ENCODE measurements at regions not wholly inside any gene's neighbourhood (a gene's known extent, or its start where the extent isn't known, plus 50 kb on each side); places are given as distances from the start of the nearest gene placed in this dataset.

GRCh38 chr18:22260208-22260820, 90.9 kb downstream of the GATA6 start:
- Histone ChIP-seq H3K27ac (no peak overlapping the region), H3K27me3 (replicated peaks) (no peaks in the 10 kb centered on the region), H3K36me3 (replicated peaks) (no peaks in the 10 kb centered on the region), H3K4me3 (ENCODE audit: low read depth, low read length) (no peak overlapping the region)
- DNase-seq = no peak
- in situ Hi-C loops (cut with HindIII; ENCODE audit: low pct_ligation_motif_present, low sequenced_read_pairs) = no loop called here
- no peak for TF ChIP-seq CTCF (IDR thresholded peaks at IDR 0.05; ENCODE audit: low read depth, low read length, missing control alignments)

- Histone ChIP-seq H3K27me3 (replicated peaks) (no peaks in the 10 kb centered on the region), H3K4me3 (ENCODE audit: low read depth, low read length) (no peak overlapping the region), H3K36me3 (replicated peaks) (no peaks in the 10 kb centered on the region), H3K27ac (no peak overlapping the region)
- no peak for TF ChIP-seq CTCF (IDR thresholded peaks at IDR 0.05; ENCODE audit: low read depth, low read length, missing control alignments)
- in situ Hi-C loops (cut with HindIII; ENCODE audit: low pct_ligation_motif_present, low sequenced_read_pairs) = no loop called here
- no peak for DNase-seq
Measured at GRCh38 chr18:22257022-22257543, 87.7 kb downstream of the GATA6 start.

- no peaks in the 10 kb centered on the region for H3K27me3 ChIP-seq (replicated peaks)
Measured at GRCh38 chr18:22254088-22254487, 84.7 kb downstream of the GATA6 start.

GRCh38 chr18:22253676-22254075, 84.3 kb downstream of the GATA6 start:
- in situ Hi-C loops (cut with HindIII; ENCODE audit: low pct_ligation_motif_present, low sequenced_read_pairs) = no loop called here
- Histone ChIP-seq H3K4me3 (ENCODE audit: low read depth, low read length) (no peak overlapping the region), H3K27me3 (replicated peaks) (no peaks in the 10 kb centered on the region), H3K27ac (no peak overlapping the region), H3K36me3 (replicated peaks) (no peaks in the 10 kb centered on the region)
- no peak for DNase-seq
- no peak for TF ChIP-seq CTCF (IDR thresholded peaks at IDR 0.05; ENCODE audit: low read depth, low read length, missing control alignments)

More at GRCh38 chr18:22254088-22254487, 84.7 kb downstream of the GATA6 start:
- Histone ChIP-seq H3K36me3 (replicated peaks) (no peaks in the 10 kb centered on the region), H3K27ac (no peak overlapping the region), H3K4me3 (ENCODE audit: low read depth, low read length) (no peak overlapping the region)
- no peak for TF ChIP-seq CTCF (IDR thresholded peaks at IDR 0.05; ENCODE audit: low read depth, low read length, missing control alignments)
- no peak for DNase-seq
- in situ Hi-C loops (cut with HindIII; ENCODE audit: low pct_ligation_motif_present, low sequenced_read_pairs) = no loop called here

GRCh38 chr18:22253156-22253555, 83.8 kb downstream of the GATA6 start:
- Histone ChIP-seq H3K4me3 (ENCODE audit: low read depth, low read length) (no peak overlapping the region), H3K36me3 (replicated peaks) (no peaks in the 10 kb centered on the region), H3K27ac (no peak overlapping the region), H3K27me3 (replicated peaks) (no peaks in the 10 kb centered on the region)
- no peak for DNase-seq
- in situ Hi-C loops (cut with HindIII; ENCODE audit: low pct_ligation_motif_present, low sequenced_read_pairs) = no loop called here
- no peak for TF ChIP-seq CTCF (IDR thresholded peaks at IDR 0.05; ENCODE audit: low read depth, low read length, missing control alignments)

Measured in brain microvascular endothelial cell (primary cell).